GM21528 (cell line): ENCODE measurements at regions not wholly inside any gene's neighbourhood (a gene's known extent, or its start where the extent isn't known, plus 50 kb on each side); places are given as distances from the start of the nearest gene placed in this dataset.
"Not testable (repeated sequence)": the region's sequence is repeated elsewhere in the genome, so short reads cannot be mapped to it uniquely, and the experiment has no call there.

Experiments
- ATAC-seq: cut with Tn5 transposase; IDR thresholded peaks from one replicate; pipeline ENCODE4 v1.9.1; 2021; ENCODE audit warnings: mild to moderate bottlenecking, moderate library complexity; ENCODE audit not compliant: unreplicated experiment, low FRiP score

DNA sequence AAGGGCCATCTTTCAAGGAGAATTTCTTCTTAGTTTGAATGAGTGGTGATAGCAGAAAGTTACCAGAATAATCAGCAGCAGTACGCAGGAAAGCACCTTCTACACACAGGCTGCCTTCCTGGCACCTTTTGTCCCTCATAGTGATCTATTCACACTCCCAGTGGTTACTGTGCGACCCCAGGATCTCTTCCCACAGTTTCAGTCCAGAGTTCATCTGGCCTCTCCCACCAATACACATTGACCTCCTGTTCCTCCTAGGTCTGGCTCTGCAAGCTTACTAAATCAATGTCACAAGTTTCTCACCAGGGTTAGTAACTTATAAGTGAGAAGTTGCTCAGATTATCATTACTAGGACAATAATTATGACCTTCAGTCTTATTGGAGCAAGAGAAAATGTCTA is 99.1 kb upstream of the PIK3R1 start:
- ATAC-seq = no peak

DNA sequence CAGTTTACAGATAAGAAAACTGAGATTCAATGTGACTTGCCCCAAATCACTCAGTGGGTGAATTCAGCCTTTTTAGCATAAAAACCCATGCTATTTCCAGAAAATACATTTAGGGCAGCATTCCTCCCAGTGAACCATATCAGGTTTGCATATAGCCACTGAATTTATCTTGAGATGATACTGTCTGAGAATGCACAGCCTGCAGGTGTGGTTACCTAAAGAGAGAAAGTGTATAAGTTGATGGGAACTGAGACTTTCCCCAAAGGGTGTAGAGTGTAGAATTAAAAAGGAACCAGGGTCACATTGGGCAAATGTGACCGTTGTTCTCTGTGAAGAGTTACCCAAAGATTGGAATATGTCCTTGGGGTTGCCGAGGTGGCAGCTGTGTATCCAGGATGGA is 100.0 kb upstream of the PIK3R1 start:
- ATAC-seq = no peak

DNA sequence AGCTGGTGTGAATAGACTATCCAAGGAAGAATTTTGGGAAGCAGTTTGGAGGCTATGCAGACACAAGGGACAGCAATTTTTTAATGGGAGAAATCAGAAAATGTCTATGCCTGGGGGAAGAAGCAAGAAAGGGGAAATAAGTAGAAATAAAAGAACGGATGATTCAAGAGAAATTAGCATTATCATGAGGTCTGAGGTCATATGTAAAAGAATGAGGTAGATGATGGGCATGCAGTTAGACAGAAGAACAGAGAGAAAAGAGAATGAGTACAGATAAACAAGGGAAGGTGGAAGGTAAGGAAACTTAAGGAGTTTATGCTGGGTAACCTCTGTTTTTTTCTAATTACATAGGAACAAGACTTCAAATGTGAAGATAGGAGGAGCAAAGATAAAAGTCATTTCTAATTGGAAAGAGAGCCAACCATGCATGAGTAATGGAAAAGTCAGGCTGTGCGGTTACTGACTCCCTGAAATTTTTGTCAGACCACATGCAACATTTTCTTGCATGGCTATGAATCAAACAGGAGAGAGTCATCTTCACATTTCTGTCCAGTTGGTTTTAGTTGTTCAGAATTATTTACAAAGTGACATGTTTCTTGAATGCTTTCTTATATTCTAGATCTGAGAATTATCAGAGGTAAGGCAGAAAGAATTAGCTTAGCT is 101.0 kb upstream of the PIK3R1 start:
- ATAC-seq = no peak

DNA sequence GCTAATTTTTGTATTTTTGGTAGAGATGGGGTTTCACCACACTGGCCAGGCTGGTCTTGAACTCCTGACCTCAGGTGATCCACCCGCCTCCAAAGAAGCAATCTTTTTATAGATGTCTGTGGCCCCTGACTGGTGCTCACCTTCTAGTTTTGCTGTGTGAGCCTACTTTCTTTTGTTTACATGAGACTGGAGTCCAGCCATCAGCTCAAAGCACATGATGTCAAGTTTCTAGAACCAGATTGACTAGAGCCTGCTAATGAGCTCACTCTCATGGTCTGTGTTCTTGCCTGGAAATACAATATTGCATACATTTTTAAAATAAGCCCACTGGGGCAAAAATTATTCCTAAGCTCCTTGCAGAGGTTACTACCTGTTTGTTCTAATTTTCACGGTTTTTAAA is 102.9 kb upstream of the PIK3R1 start:
- no peak for ATAC-seq

DNA sequence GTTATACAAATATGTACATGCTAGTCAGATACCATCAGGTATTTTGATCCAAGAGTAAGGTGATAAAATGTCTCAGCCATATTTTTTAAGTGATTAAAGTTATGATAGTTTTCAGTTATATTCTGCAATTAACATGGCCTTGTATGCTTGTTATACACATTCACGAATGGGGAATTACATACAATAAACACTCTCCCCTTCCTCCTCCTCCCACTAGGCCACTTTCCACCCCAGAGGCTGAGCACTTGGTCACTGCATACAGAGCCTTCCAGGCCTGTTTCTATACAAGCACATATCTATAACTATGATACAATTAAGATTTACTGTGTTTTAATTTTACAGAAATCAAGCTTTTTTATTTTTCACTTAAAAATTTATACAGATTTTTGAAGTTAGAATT is 104.7 kb upstream of the PIK3R1 start:
- ATAC-seq = no peak

DNA sequence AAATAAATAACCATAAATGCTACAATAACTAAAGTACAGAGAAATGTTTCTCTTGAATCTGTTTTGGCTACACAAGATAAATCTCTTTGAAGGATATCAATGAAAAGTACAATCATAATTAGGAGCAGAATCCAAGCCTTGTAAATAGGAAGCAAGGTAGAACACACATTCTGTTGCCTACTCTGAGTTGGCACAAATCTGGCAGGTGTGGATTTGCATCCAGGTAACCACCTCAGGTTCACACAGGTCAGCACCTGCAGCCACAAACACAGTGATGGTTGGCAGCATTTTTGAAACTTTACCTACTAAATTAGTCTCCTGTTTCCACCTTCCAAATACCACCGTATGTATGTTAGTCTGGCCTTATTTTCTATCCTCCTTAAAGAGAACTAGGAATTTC is 105.3 kb upstream of the PIK3R1 start:
- no peak for ATAC-seq

DNA sequence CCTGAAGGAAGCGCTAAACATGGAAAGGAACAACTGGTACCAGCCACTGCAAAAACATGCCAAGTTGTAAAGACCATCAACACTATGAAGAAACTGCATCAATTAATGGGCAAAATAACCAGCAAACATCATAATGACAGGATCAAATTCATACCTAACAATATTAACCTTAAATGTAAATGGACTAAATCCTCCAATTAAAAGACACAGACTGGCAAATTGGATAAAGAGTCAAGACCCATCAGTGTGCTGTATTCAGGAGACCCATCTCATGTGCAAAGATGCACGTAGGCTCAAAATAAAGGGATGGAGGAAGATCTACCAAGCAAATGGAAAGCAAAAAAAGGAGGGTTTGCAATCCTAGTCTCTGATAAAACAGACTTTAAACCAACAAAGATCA is 111.3 kb upstream of the PIK3R1 start:
- not testable (repeated sequence) for ATAC-seq

DNA sequence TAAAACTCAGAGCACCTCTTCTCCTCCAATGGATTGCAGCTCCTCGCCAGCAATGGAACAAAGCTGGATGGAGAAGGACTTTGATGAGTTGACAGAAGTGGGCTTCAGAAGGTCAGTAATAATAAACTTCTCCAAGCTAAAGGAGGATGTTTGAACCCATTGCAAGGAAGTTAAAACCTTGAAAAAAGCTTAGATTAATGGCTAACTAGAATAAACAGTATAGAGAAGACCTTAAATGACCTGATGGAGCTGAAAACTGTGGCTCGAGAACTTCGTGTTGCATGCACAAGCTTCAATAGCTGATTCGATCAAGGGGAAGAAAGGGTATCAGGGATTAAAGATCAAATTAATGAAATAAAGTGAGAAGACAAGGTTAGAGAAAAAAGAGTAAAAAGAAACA is 112.3 kb upstream of the PIK3R1 start:
- ATAC-seq = not testable (repeated sequence)

DNA sequence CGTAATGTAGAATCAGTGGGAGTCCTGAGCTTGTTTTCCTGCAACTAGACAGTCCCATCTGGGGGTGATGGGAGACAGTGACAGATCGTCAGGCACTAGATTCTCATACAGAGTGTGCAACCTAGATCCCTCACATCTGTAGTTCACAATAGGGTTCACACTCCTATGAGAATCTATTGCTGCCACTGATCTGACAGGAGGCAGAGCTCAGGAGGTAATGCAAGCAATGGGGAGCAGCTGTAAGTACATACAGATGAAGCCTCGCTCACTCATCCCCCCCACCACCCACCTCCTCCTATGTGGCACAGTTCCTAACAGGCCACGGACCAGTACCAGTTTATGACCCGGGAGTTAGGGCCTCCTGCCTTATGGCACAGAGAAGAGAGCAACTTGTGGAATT is 116.2 kb upstream of the PIK3R1 start:
- ATAC-seq = no peak

DNA sequence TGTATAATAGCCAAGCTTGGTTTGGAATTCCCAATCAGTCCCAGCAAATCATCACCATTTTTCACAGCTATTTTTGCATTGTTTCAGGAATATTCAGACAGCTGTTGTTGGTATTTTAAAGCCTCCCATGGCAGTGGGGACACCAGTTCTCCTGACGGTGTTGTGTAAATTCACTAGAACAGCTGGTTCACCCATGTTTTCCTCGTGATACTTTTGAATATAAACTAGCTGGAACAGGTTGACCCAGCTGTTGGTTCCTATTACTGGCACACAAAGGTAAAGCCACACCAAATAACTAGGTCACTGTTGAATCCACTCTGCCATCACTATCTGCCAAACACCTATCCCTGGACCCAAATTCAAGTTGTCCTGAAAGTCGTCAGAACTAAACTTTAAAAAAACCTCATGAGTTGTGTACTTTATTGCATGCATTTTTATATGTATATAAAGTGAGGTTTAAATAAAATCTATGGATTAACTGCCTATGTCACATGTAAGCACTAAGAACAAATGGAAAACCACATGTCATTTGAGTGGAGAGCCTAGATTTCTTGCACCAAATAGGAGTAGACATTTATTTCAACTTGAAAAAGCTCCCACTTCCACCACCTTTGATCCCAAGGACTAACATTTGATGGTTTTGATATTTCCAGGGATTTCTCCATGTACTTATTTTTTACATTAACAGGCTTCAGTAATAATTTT is 121.9 kb upstream of the PIK3R1 start:
- ATAC-seq = no peak

DNA sequence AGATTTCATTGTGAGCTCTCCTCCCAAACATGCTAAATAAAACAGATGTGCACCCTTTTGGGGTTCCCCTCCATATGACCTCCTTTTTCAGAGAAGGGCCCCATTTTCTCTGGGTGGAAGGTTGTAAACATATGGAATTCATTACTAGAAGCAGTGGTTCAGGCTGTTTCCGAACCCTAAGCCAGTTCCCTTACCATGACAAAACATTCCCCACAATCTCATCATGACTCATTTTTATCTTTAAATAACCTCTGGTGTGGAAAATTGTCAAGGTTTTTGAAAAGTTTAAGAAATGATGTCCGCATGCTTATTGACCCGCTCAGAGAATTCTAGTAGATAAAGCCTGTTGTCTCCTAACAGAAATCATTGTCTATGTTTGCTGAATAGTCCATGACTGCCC is 127.3 kb upstream of the PIK3R1 start:
- no peak for ATAC-seq

DNA sequence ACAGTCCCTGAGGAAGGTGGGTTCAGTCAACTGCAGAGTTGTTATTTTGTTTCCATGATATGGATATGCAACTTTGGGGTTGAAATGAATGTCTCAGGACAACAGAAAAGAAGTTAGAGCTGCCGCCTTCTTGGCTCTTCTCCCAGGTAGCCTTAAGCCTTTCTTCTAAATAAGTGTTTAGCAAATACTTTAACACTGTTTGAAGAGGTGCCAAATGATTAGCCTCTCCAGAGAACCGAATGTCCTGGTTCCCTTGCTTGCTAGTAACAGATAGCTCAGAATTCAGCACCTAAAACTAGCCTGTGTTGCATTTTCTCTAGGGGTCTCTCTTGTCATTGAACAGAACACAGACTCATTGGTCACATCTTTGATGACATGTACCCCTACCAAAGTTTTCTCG is 127.7 kb upstream of the PIK3R1 start:
- ATAC-seq = no peak

DNA sequence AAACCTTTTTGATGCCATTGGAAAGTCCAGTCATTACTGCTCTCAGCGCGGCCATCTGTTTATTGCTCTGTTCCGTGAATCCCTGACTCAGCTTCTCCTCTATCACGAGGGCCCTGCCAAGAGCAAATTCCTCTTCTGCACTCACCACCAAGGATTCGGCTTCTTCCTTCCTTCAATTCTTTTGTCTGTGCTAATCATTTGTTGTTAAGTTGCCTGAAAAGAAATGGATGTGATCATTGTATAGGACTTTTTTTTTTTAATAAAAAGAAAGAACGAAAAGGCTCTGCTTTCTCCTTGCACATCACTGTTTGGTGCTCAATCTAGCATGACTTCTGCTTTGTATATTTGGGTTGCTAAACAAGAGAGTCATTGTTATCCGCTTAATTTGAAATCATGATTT is 128.7 kb upstream of the PIK3R1 start:
- ATAC-seq = no peak

DNA sequence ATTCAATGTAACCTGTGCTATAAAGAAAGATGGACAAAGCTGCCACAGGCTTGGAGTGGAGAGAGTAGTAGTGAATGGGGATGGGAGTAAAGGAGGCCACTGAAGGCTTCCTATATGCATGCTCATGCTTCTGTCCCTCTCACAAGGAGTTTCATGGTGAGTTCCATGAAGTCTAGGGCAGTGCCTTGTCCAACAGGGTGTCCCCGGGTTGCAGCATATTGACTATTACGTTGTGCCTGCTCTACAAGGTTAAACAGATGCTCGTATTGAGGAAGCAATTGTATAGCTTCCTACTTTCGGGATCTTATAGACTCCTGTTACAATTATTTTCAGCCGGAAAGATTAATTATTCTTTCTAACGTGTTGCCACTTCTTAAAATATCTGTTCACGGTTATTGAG is 129.1 kb upstream of the PIK3R1 start:
- ATAC-seq = no peak

DNA sequence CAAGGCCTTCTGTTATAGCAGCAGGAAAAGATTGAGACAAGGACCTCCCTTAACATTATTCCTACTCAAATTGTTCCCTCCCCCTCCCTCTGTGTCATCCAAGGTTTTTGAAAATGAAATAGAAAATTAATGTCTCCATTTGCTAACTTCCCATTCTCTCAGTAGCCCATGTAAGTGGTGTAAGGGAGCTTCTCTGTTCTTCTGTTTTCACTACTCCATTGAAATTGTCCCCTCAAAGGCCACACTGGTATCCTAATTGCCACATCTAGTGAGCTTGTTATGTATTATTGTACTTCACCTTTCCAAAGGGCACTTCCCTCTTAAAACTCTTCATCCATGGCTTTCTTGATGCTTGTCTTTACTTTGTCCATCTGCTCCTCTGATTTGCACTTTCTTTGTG is 131.2 kb upstream of the PIK3R1 start:
- no peak for ATAC-seq

DNA sequence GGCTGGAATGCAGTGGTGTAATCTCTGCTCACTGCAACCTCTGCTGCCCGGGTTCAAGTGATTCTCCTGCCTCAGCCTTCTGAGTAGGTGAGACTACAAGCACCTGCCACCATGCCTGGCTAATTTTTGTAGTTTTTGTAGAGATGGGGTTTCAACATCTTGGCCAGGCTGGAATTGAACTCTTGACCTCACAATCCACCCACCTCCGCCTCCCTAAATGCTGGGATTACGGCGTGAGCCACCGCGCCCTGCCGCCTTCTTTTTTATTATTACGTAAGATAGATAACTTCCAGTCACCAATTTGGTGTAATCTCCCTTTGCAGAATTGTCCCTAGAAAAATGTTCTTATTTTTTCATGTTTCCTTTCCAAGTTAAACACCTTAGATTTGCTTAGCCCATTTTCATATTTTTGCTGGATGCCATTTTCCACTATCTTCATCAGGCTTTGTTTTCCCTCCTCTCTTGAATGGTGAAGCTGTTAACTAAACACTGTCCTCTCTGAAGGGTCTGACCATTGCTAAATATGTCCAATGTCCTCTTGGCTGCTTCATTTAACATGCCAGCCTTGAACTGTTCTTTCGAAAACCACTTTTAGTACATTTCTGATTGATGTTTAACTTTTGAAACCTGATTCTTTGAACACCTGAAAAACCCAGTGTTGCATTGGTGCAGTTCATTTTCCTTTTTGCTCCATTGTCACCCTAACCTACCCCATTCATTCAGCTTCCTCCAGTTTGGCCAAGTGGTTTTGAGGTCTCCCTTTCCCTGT is 135.1 kb upstream of the PIK3R1 start:
- no peak for ATAC-seq

DNA sequence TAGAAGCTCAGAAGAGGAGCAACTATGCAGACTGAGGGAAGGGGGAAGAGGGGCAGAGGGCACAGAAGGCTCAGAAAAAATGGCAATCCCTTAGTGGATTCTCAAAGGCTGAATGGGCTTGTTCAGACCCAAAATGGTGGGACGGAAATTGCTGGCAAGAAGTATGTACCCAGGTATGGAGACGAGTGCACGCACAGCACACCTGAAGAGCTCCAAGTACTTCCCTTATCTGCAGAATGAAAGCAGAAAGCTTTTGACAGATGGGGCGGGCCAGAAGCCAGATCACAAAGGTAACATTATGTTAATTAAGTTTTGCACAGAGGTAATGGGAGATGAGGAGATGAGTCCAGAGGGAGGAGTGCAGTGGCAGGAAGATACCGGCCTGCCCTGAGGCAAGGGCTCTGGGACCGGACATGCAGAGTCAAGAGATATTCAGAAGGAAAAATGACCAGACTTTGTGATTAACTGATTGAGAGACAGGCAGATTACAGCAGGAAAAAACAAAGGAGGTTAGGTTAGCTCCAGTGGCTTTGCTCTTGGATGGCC is 138.1 kb upstream of the PIK3R1 start:
- ATAC-seq = no peak

DNA sequence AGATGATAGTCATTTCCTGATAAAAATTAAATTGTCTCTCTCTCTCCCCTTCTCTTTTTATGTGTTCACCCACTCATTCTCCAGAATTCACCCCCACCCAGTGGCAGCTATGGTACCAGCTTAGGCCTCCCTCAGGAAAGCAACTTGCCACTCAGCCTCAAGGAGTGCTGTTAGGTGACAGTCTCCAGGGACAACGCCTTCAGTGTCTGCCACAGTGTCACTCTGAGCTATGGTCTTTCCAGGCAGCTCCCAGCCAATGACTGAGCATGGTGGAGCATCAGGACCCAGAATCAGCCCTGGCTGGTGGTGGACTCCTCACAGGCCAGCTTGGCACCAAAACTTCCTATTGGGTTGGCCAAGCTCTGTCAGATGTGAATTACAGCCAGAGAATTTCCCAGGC is 140.9 kb upstream of the PIK3R1 start:
- ATAC-seq = no peak

DNA sequence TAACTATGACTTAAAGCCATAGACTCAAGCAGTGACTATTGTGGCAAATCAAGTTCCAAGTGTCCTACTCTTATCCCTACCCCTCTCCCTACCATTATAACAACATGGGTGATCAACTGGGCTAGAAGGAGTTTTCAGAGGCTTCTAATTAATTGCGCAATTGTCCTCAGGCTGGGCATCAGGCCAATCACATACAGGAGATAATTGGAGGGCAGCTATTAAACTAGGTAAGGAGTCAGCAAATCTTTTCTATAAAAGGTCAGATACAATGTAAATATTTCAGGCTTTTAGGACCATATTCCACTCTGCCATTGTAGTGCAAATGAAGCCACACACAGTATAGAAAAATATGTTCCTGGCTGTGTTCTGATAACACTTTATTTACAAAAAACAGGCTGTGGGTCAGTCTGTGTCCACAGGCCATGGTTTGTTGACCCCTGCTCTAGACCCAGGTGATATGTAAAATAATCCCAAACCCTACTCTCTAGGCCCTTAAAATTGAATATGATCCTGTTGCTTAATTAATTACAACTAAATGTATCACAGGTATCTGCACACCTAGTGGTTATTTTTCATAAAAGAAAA is 141.4 kb upstream of the PIK3R1 start:
- no peak for ATAC-seq

DNA sequence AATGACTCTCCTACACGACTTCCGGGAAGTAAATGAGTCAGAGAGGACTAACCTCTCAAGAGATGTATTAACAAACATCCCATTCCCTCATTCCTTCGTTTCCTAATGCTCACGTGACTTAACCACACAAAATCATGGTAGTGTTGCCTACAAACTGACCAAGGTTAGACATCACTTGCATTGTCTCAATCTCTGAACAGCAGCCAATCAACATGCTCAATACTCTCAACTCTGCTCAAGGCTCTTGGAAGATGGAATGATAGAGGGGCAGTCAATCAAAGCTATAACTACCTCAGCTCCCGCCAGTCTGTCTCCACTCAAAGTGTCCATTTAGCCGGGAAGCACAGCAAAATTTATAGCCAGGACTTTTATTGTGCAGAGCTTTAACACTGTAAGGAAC is 143.8 kb upstream of the PIK3R1 start:
- no peak for ATAC-seq

DNA sequence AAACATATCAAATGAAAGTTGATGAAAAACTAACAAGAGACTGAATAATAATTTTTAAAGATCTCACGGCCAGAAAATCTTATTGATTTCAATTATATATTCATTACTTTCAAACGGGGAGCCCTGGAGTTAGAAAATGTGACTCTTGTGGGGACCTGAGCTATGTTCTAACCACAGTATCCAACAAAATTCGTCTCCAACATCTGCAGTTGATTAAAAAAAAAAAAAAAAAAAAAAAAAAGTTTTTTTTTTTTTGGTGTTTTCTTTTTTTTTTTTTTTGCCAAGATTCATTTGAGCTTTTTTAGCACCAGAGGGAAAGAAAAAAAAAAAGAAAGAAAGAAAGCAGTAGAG is 144.3 kb upstream of the PIK3R1 start:
- no peak for ATAC-seq
